ENCODE measurements at regions not wholly inside any gene's neighbourhood (a gene's known extent, or its start where the extent isn't known, plus 50 kb on each side); places are given as distances from the start of the nearest gene placed in this dataset.

GRCh38 chr15:47437491-47437890, 279.8 kb upstream of the SEMA6D start:
- Histone ChIP-seq H3K9me3 (replicated peaks; ENCODE audit: control insufficient read depth, low read depth, low read length) (peaks cover 2% of the 10 kb centered on the region), H3K4me3 (ENCODE audit: low read length) (no peak overlapping the region), H3K36me3 (ENCODE audit: control insufficient read depth, insufficient read depth, low read length) (no peaks in the 10 kb centered on the region), H3K27ac (ENCODE audit: low read length) (no peak overlapping the region), H3K27me3 (ENCODE audit: control insufficient read depth, insufficient read depth, low read length) (no peaks in the 10 kb centered on the region), H3K4me1 (ENCODE audit: control insufficient read depth, insufficient read depth, low read length) (no peaks in the 10 kb centered on the region)
- no peak for DNase-seq

GRCh38 chr15:47439146-47440111, 277.9 kb upstream of the SEMA6D start:
- Histone ChIP-seq H3K9me3 (replicated peaks; ENCODE audit: control insufficient read depth, low read depth, low read length) (peaks cover 2% of the 10 kb centered on the region), H3K27ac (ENCODE audit: low read length) (peak overlapping the region; percentile 79), H3K4me1 (ENCODE audit: control insufficient read depth, insufficient read depth, low read length) (no peaks in the 10 kb centered on the region), H3K27me3 (ENCODE audit: control insufficient read depth, insufficient read depth, low read length) (no peaks in the 10 kb centered on the region), H3K36me3 (ENCODE audit: control insufficient read depth, insufficient read depth, low read length) (no peaks in the 10 kb centered on the region), H3K4me3 (ENCODE audit: low read length) (no peak overlapping the region)
- DNase-seq, result peak; percentile 92
- 36% methylated on average over 2 of the region's 5 CpGs for WGBS (ENCODE audit: insufficient coverage)

GRCh38 chr15:47442371-47442770, 274.9 kb upstream of the SEMA6D start:
- peaks cover 2% of the 10 kb centered on the region for H3K9me3 ChIP-seq (replicated peaks; ENCODE audit: control insufficient read depth, low read depth, low read length)
- no peak overlapping the region for H3K4me3 ChIP-seq (ENCODE audit: low read length)
- H3K4me1 ChIP-seq (ENCODE audit: control insufficient read depth, insufficient read depth, low read length), result no peaks in the 10 kb centered on the region
- no CpG with 5 or more reads among the region's 1 CpG for WGBS (ENCODE audit: insufficient coverage)
- DNase-seq, result no peak
- no peaks in the 10 kb centered on the region for H3K27me3 ChIP-seq (ENCODE audit: control insufficient read depth, insufficient read depth, low read length)
- H3K27ac ChIP-seq (ENCODE audit: low read length), result no peak overlapping the region
- H3K36me3 ChIP-seq (ENCODE audit: control insufficient read depth, insufficient read depth, low read length), result no peaks in the 10 kb centered on the region

GRCh38 chr15:47443839-47444238, 273.5 kb upstream of the SEMA6D start:
- Histone ChIP-seq H3K27ac (ENCODE audit: low read length) (no peak overlapping the region), H3K27me3 (ENCODE audit: control insufficient read depth, insufficient read depth, low read length) (no peaks in the 10 kb centered on the region), H3K4me3 (ENCODE audit: low read length) (no peak overlapping the region), H3K9me3 (replicated peaks; ENCODE audit: control insufficient read depth, low read depth, low read length) (peaks cover 2% of the 10 kb centered on the region), H3K36me3 (ENCODE audit: control insufficient read depth, insufficient read depth, low read length) (no peaks in the 10 kb centered on the region), H3K4me1 (ENCODE audit: control insufficient read depth, insufficient read depth, low read length) (no peaks in the 10 kb centered on the region)
- DNase-seq, result no peak
- whole genome bisulfite sequencing (ENCODE audit: insufficient coverage), result no CpG with 5 or more reads among the region's 2 CpGs

- WGBS (ENCODE audit: insufficient coverage), result 77% methylated on average over 2 of the region's 9 CpGs
- no peak overlapping the region for H3K4me3 ChIP-seq (ENCODE audit: low read length)
- no peaks in the 10 kb centered on the region for H3K36me3 ChIP-seq (ENCODE audit: control insufficient read depth, insufficient read depth, low read length)
- H3K27ac ChIP-seq (ENCODE audit: low read length), result no peak overlapping the region
- DNase-seq, result no peak
- no peaks in the 10 kb centered on the region for H3K9me3 ChIP-seq (replicated peaks; ENCODE audit: control insufficient read depth, low read depth, low read length)
- H3K27me3 ChIP-seq (ENCODE audit: control insufficient read depth, insufficient read depth, low read length), result no peaks in the 10 kb centered on the region
- no peaks in the 10 kb centered on the region for H3K4me1 ChIP-seq (ENCODE audit: control insufficient read depth, insufficient read depth, low read length)
These were observed 271.4 kb upstream of the SEMA6D start for GRCh38 chr15:47445723-47446392.

GRCh38 chr15:47460795-47461573, 256.3 kb upstream of the SEMA6D start:
- no peaks in the 10 kb centered on the region for H3K27me3 ChIP-seq (ENCODE audit: control insufficient read depth, insufficient read depth, low read length)
- no peak overlapping the region for H3K27ac ChIP-seq (ENCODE audit: low read length)
- DNase-seq, result peak; percentile 21
- no peaks in the 10 kb centered on the region for H3K36me3 ChIP-seq (ENCODE audit: control insufficient read depth, insufficient read depth, low read length)
- H3K4me3 ChIP-seq (ENCODE audit: low read length), result no peak overlapping the region
- no peaks in the 10 kb centered on the region for H3K9me3 ChIP-seq (replicated peaks; ENCODE audit: control insufficient read depth, low read depth, low read length)
- no peaks in the 10 kb centered on the region for H3K4me1 ChIP-seq (ENCODE audit: control insufficient read depth, insufficient read depth, low read length)
- 85% methylated on average over 2 of the region's 4 CpGs for WGBS (ENCODE audit: insufficient coverage)

GRCh38 chr15:47461652-47462141, 255.6 kb upstream of the SEMA6D start:
- H3K4me3 ChIP-seq (ENCODE audit: low read length), result no peak overlapping the region
- H3K27ac ChIP-seq (ENCODE audit: low read length), result no peak overlapping the region
- H3K27me3 ChIP-seq (ENCODE audit: control insufficient read depth, insufficient read depth, low read length), result no peaks in the 10 kb centered on the region
- peak; percentile 27 for DNase-seq
- WGBS (ENCODE audit: insufficient coverage), result no CpG with 5 or more reads among the region's 3 CpGs
- H3K4me1 ChIP-seq (ENCODE audit: control insufficient read depth, insufficient read depth, low read length), result no peaks in the 10 kb centered on the region
- H3K9me3 ChIP-seq (replicated peaks; ENCODE audit: control insufficient read depth, low read depth, low read length), result no peaks in the 10 kb centered on the region
- no peaks in the 10 kb centered on the region for H3K36me3 ChIP-seq (ENCODE audit: control insufficient read depth, insufficient read depth, low read length)

GRCh38 chr15:47466357-47466756, 250.9 kb upstream of the SEMA6D start:
- no peaks in the 10 kb centered on the region for H3K9me3 ChIP-seq (replicated peaks; ENCODE audit: control insufficient read depth, low read depth, low read length)
- H3K27ac ChIP-seq (ENCODE audit: low read length), result no peak overlapping the region
- no peak overlapping the region for H3K4me3 ChIP-seq (ENCODE audit: low read length)
- no peaks in the 10 kb centered on the region for H3K4me1 ChIP-seq (ENCODE audit: control insufficient read depth, insufficient read depth, low read length)
- WGBS (ENCODE audit: insufficient coverage), result no CpG with 5 or more reads among the region's 1 CpG
- no peaks in the 10 kb centered on the region for H3K36me3 ChIP-seq (ENCODE audit: control insufficient read depth, insufficient read depth, low read length)
- no peak for DNase-seq
- H3K27me3 ChIP-seq (ENCODE audit: control insufficient read depth, insufficient read depth, low read length), result no peaks in the 10 kb centered on the region

- Histone ChIP-seq H3K4me3 (ENCODE audit: low read length) (no peak overlapping the region), H3K36me3 (ENCODE audit: control insufficient read depth, insufficient read depth, low read length) (no peaks in the 10 kb centered on the region)
These were observed 246.3 kb upstream of the SEMA6D start for GRCh38 chr15:47470983-47471382.

More at GRCh38 chr15:47470983-47471382, 246.3 kb upstream of the SEMA6D start:
- WGBS (ENCODE audit: insufficient coverage), result 86% methylated on average over 2 of the region's 4 CpGs
- DNase-seq, result no peak
- Histone ChIP-seq H3K27me3 (ENCODE audit: control insufficient read depth, insufficient read depth, low read length) (no peaks in the 10 kb centered on the region), H3K9me3 (replicated peaks; ENCODE audit: control insufficient read depth, low read depth, low read length) (no peaks in the 10 kb centered on the region), H3K4me1 (ENCODE audit: control insufficient read depth, insufficient read depth, low read length) (peaks cover 16% of the 10 kb centered on the region), H3K27ac (ENCODE audit: low read length) (no peak overlapping the region)

Measured in muscle of leg (tissue), 3 donors.